ENCODE measurements at regions not wholly inside any gene's neighbourhood (a gene's known extent, or its start where the extent isn't known, plus 50 kb on each side); places are given as distances from the start of the nearest gene placed in this dataset.

GRCh38 chr1:38609166-38610025 is 250.2 kb downstream of the RRAGC start:
- no peak overlapping the region for H3K4me2 ChIP-seq (ENCODE audit: extremely low read depth, insufficient read depth, low read length)
- no peaks in the 10 kb centered on the region for H3K27me3 ChIP-seq (ENCODE audit: control insufficient read depth, insufficient read depth, low read length)
- no peaks in the 10 kb centered on the region for H3K36me3 ChIP-seq (ENCODE audit: control insufficient read depth, insufficient read depth, low read length)
- no peaks in the 10 kb centered on the region for H4K20me1 ChIP-seq (ENCODE audit: control insufficient read depth, extremely low read depth, insufficient read depth, low read length)
- H3K79me2 ChIP-seq (ENCODE audit: control insufficient read depth, insufficient read depth, low read length) = no peaks in the 10 kb centered on the region
- H2AFZ ChIP-seq (ENCODE audit: low read length) = no peak overlapping the region
- no peak overlapping the region for H3K4me3 ChIP-seq (replicated peaks in 1 of 4; ENCODE audit: control extremely low read depth in 1 of 4, insufficient read depth in 1 of 4, low read depth in 3 of 4, low read length in 4 of 4)
- TF ChIP-seq CTCF (conservative IDR thresholded peaks at IDR 0.05 in 1 of 2, IDR thresholded peaks at IDR 0.05 in 1 of 2; ENCODE audit: low read depth in 1 of 2, low read length in 2 of 2) = no peak
- TF ChIP-seq EZH2 (IDR thresholded peaks at IDR 0.05; ENCODE audit: low read length, missing control alignments) = no peak
- H3K27ac ChIP-seq (ENCODE audit: insufficient read depth, low read length) = no peak overlapping the region
- no peak for DNase-seq (ENCODE audit: low read depth in 2 of 2)
- H3K4me1 ChIP-seq (ENCODE audit: control insufficient read depth, extremely low read depth, insufficient read depth, low read length) = no peaks in the 10 kb centered on the region
- no peak overlapping the region for H3K9ac ChIP-seq (ENCODE audit: insufficient read depth, low read length)
- no peaks in the 10 kb centered on the region for H3K9me3 ChIP-seq (ENCODE audit: control insufficient read depth, insufficient read depth, low read depth, low read length)

- no peak overlapping the region for H3K27ac ChIP-seq (ENCODE audit: insufficient read depth, low read length)
- H3K9ac ChIP-seq (ENCODE audit: insufficient read depth, low read length) = no peak overlapping the region
- no peaks in the 10 kb centered on the region for H3K79me2 ChIP-seq (ENCODE audit: control insufficient read depth, insufficient read depth, low read length)
- H3K4me2 ChIP-seq (ENCODE audit: extremely low read depth, insufficient read depth, low read length) = no peak overlapping the region
- H3K4me3 ChIP-seq (replicated peaks in 1 of 4; ENCODE audit: control extremely low read depth in 1 of 4, insufficient read depth in 1 of 4, low read depth in 3 of 4, low read length in 4 of 4) = no peak overlapping the region
- DNase-seq (ENCODE audit: low read depth in 2 of 2) = peak in 1 of 2 donors; percentile 17
- no peaks in the 10 kb centered on the region for H4K20me1 ChIP-seq (ENCODE audit: control insufficient read depth, extremely low read depth, insufficient read depth, low read length)
- H3K9me3 ChIP-seq (ENCODE audit: control insufficient read depth, insufficient read depth, low read depth, low read length) = no peaks in the 10 kb centered on the region
- H3K4me1 ChIP-seq (ENCODE audit: control insufficient read depth, extremely low read depth, insufficient read depth, low read length) = no peaks in the 10 kb centered on the region
- H3K36me3 ChIP-seq (ENCODE audit: control insufficient read depth, insufficient read depth, low read length) = no peaks in the 10 kb centered on the region
- H3K27me3 ChIP-seq (ENCODE audit: control insufficient read depth, insufficient read depth, low read length) = no peaks in the 10 kb centered on the region
- H2AFZ ChIP-seq (ENCODE audit: low read length) = no peak overlapping the region
- TF ChIP-seq CTCF (conservative IDR thresholded peaks at IDR 0.05 in 1 of 2, IDR thresholded peaks at IDR 0.05 in 1 of 2; ENCODE audit: low read depth in 1 of 2, low read length in 2 of 2) (peak in 1 of 2 donors; percentile 32), EZH2 (IDR thresholded peaks at IDR 0.05; ENCODE audit: low read length, missing control alignments) (no peak)
These were observed 251.2 kb downstream of the RRAGC start for GRCh38 chr1:38608202-38608864.

- no peak overlapping the region for H3K4me3 ChIP-seq (replicated peaks in 1 of 4; ENCODE audit: control extremely low read depth in 1 of 4, insufficient read depth in 1 of 4, low read depth in 3 of 4, low read length in 4 of 4)
- no peaks in the 10 kb centered on the region for H3K36me3 ChIP-seq (ENCODE audit: control insufficient read depth, insufficient read depth, low read length)
- no peak overlapping the region for H3K9ac ChIP-seq (ENCODE audit: insufficient read depth, low read length)
- no peak overlapping the region for H2AFZ ChIP-seq (ENCODE audit: low read length)
- no peaks in the 10 kb centered on the region for H3K9me3 ChIP-seq (ENCODE audit: control insufficient read depth, insufficient read depth, low read depth, low read length)
- no peaks in the 10 kb centered on the region for H3K79me2 ChIP-seq (ENCODE audit: control insufficient read depth, insufficient read depth, low read length)
- H4K20me1 ChIP-seq (ENCODE audit: control insufficient read depth, extremely low read depth, insufficient read depth, low read length) = no peaks in the 10 kb centered on the region
- TF ChIP-seq EZH2 (IDR thresholded peaks at IDR 0.05; ENCODE audit: low read length, missing control alignments) (no peak), CTCF (conservative IDR thresholded peaks at IDR 0.05 in 1 of 2, IDR thresholded peaks at IDR 0.05 in 1 of 2; ENCODE audit: low read depth in 1 of 2, low read length in 2 of 2) (no peak)
- H3K27ac ChIP-seq (ENCODE audit: insufficient read depth, low read length) = no peak overlapping the region
- no peaks in the 10 kb centered on the region for H3K4me1 ChIP-seq (ENCODE audit: control insufficient read depth, extremely low read depth, insufficient read depth, low read length)
- H3K27me3 ChIP-seq (ENCODE audit: control insufficient read depth, insufficient read depth, low read length) = no peaks in the 10 kb centered on the region
- H3K4me2 ChIP-seq (ENCODE audit: extremely low read depth, insufficient read depth, low read length) = no peak overlapping the region
- DNase-seq (ENCODE audit: low read depth in 2 of 2) = no peak
These were observed 252.0 kb downstream of the RRAGC start for GRCh38 chr1:38607526-38607925.

Measured in fibroblast of lung (primary cell).